ENCODE measurements at regions not wholly inside any gene's neighbourhood (a gene's known extent, or its start where the extent isn't known, plus 50 kb on each side); places are given as distances from the start of the nearest gene placed in this dataset.

GRCh38 chr3:83823095-83823494 lies 1135.7 kb upstream of the CADM2 start:
- TF ChIP-seq CTCF (IDR thresholded peaks at IDR 0.05; ENCODE audit: low read depth, low read length, poor library complexity, severe bottlenecking) (no peak), EZH2phosphoT487 (IDR thresholded peaks at IDR 0.05; ENCODE audit: borderline replicate concordance, low read length) (no peak)

Measured in DOHH2 (cell line).